ENCODE measurements at regions not wholly inside any gene's neighbourhood (a gene's known extent, or its start where the extent isn't known, plus 50 kb on each side); places are given as distances from the start of the nearest gene placed in this dataset.

DNA sequence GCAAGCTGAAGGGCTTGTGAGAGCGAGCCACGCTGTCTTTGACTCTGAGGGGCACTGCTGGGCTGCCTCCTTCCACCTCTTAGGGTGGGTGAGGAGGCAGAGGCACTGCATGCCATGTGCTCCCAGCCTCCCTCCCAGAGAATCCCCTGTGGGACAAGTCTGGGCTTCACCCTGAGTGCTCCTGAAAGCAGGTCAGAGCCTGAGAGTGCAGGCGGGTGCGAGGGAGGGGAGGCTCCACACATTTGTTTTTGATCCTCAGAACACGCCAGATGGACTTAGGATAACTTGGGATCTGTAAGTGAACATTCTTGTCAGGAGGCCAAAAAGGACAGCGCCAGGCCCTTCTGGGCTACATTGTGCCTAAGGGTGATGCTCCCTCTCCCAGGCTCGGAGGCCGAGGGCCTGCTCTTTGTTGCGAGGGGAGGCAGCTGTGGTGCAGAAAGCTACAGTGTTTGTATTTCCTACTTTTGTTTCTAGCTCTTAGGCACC lies 155.4 kb downstream of the TMX1 start:
- DNase-seq = peak in 2 of 58 donors; percentile 1 to 15

DNA sequence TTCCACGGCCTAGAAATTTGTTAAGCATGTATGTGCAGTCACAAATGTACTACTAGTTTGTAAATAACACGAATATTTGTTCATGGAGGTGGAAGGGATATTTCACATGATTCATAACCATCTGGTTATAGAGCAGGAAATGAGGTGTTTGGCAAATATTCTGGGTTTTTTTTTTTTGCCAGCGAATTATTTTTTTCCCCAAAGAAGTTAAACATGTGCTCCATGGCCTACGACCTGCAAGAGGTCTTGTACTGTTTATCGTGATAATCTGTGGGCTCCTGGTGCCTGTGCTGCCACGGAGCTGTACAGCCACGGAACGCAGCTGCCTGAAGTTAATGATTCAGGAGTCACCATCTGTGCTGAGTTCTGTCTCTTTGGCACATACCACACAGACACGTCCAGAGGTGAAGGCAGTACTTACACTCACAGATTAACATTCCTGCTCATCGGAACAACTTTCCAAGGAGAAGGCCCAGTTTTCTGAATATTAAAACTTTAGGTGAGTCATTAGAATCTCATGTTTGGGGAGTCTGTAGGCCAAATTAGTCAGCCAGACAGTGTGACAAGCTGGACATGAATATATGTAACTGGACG lies 156.3 kb downstream of the TMX1 start:
- peak in 3 of 58 donors; percentile 4 to 12 (median 6) for DNase-seq

DNA sequence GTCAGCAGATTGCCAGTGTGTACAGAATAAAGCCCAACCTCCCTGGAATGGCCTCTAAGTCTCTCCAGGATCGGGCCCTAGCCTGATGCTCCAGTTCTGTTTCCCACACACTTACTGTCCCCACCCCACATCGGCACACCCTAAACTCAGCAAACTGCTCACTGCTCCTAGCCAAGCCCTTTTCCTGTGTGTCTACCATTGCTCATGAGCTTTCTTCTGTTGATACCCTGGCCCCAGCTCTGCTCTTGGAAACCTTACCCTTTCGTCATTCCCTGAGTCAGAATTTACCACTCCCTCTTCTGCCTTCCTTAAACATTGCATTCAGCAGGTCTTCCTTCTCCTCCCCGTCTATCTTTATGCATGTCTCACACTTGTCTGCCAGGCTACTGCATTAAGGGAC lies 158.9 kb downstream of the TMX1 start:
- DNase-seq = no peak

DNA sequence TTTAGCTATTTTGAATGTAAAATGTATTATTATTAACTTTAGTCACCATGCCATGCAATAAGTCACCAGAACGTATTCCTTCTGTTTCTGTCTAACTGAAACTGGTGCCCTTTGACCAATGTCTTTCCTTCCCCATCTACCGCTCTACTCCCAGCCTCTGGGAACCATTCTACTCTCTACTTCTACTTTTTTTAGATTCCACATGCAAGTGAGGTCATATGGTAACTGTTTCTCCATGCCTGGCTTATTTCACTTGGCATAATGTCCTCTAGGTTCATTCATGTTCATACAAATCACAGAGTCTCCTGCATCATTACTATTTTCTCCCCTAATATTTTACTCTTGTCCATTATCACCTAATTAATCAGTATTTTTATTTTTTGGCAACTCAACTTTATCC lies 160.1 kb downstream of the TMX1 start:
- DNase-seq = no peak

DNA sequence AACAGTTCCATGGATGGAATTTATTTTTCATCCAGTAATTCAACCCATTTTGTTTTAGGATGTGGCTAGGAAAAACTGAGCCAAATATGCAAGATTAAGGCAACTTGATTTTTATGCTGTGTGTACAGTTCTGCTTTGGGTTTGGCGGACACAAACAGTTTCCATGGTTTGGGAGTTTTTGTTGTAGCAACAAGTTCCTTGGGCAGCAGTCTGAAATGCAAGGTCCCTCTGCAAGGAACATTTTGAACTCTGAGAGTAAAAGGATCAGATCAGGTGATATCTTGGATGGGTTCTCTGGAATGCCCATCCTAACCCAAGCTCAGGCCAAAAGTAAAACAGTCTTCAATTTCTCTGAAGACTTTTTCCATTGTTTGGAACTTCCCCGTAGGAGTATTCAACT lies 161.2 kb downstream of the TMX1 start:
- peak in 3 of 58 donors; percentile 4 to 25 (median 11) for DNase-seq

DNA sequence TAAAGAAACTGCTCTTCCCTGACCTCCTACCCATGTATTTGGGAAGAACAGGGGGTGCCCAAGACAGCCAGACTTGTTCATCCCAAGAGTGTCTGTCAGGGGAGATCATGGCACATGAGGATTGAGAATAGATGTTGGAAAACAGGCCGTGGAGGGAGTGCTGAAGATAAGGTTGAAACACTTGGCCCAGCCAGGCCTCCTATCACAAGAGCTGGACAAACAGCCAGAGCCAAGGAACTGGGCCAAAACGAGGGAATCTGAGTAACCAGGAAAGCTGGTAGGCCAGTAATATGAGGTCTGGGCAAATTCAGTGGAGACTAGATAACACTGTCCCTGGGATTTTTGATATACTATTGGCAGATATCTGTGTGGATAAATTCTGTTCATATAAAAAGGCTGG lies 161.7 kb downstream of the TMX1 start:
- no peak for DNase-seq

DNA sequence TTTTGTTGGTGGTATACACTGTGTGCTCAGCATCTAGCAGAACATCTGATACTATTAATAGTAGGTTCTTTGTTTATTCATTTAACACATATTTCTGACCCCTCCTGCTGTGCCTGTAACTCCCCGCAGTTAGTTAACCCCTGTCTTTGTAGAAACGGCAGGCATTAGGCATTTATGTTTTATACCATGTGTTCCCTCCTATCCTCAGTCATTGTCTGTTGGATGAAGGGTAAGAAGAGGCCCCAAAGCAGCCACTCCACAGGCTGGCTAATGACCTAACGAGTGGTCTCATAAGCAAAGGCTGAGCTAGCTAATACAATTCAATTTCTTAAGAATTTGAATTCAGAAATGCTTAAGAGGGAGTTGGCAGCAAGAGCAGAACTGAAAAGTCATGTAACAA lies 170.8 kb downstream of the TMX1 start:
- no peak for DNase-seq

DNA sequence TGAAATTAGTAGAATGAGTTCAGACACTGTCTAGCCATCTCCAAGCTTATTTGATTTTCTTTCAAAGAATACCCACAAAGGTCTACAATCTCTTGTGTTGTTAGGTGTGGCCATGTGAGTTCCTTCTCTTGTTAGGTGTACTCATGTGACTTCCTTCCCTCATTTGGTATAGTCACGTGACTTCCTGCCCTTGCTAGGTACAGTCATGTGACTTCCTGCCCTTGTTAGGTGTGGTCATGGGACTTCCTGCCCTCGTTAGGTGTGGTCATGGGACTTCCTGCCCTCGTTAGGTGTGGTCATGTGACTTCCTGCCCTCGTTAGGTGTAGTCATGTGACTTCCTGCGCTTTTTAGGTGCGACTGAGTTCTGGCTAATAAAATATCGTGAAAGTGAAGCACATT lies 179.6 kb downstream of the TMX1 start:
- no peak for DNase-seq

DNA sequence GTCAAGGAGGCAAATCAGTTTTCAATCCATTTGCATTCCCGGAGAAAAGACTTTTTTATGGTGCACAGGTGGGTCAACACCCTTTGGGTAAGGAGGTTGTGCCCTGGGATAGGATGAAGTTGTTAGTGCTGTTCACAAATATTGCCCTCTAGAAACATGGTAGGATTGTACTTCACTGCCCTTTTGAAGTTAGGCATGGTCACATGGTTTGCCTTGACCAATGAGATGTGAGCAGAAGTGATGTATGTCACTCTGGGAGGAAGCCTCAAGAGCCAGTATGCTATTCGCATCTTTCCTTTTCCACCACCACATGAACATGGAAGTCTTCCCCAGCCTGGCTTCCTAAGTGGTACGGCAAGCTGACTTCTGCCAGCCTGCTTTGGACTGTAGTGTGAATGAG lies 182.7 kb downstream of the TMX1 start:
- no peak for DNase-seq

DNA sequence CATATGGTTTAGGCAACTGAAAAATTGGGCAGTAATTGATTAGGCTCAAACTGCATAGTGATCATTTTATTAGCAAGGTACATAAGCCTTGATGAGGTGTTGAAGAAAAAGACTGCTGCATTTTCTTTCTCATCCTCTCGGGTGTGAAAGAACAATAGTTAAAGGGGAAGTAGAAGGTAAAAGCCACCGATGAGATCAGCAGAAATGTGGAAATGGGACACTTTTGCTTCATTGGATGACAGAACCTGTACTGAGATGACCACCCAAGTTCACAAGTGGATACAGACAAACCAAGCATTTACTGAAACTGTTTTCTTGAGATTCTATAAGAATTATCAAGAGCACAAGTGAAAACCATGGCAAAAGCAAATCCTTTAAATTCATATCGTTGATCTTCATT lies 184.0 kb downstream of the TMX1 start:
- DNase-seq = no peak

DNA sequence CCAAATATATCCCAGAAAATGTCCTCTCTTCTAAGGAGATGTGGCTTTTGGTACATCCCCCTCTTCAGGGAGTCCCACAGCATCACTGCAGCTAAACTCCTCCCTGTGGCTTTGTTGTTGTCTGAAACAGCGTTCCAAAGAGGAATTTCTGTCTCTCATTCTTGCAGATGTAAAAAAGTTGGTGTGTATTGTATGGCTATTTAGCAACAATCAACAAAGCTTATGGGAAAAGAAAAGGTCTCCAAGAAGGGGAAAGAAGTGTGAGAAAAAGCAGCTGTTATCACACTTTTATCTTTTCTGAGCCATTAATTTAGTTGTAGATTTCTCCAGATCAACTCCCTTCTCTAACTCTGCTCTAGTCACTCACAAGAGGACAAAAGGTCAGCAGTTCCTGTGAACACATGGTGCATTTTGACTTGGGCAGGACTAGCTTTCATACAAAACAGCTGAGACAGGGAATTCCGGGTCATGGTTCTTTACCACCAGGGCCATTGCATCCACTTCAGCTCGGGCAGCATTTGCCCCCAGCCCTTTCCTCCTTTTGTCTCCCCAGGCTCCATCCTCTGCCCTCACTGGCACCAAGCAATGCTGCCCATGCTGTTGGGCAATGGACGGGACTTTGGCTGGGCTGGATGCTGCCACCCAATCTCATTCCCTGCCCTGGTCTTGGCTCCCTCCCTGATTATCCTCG lies 184.7 kb downstream of the TMX1 start:
- DNase-seq = no peak

DNA sequence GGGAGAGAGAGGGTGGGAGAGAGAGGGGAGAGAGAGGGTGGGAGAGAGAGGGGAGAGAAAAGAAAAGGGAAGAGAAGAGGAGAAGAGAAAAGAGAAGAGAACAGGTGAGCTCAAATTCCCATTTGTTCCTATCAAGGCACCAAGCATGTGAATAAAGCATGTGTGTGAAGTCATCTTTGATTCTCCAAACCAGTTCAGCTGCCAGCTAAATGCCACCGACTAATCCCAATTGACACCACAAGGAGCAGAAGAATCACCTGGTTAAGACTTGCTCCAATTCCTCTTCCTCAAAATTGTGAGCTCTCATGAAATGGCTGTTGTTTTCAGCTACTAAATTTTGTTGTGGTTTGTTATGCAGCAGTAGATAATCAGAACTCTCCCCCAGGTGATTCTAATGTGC lies 188.9 kb downstream of the TMX1 start:
- no peak for DNase-seq

DNA sequence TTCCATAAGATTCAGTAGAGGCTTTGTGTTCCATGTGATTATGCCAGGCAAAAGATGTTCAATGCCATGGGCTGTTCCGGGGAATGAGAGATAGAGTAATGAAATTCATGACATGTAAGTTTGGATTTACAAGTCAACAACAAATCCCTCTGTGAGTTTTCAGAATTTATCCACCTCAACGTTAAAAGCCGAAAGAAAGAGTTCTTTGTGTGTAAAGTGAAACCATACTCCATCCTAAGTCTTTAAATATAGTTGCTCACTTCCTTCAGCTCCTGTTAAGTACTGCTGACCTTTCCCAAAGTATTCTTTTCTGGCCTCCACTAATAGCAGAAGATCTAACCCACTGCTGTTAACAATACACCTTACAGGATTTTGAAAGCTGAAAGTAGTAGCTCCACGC lies 190.0 kb downstream of the TMX1 start:
- DNase-seq = no peak

DNA sequence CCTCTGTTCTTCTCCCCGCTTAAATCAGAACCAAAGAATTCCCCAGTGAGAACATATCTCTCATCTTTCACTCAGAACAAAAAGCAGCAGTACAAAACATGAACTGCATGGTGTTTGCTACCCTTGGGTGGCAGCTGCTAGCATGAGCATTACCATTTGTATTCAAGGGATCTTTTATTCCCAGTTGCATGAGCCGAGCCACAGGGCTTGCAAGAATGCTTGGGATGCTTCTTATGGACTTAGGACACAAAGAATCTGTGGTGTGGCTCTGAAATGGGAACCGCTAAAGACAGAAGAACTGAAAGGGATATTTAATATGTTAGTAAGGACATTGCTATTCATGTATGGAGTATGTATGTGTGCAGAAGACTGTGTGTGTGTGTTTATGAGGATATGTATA lies 190.6 kb downstream of the TMX1 start:
- DNase-seq = peak in 3 of 58 donors; percentile 2 to 21 (median 5)

DNA sequence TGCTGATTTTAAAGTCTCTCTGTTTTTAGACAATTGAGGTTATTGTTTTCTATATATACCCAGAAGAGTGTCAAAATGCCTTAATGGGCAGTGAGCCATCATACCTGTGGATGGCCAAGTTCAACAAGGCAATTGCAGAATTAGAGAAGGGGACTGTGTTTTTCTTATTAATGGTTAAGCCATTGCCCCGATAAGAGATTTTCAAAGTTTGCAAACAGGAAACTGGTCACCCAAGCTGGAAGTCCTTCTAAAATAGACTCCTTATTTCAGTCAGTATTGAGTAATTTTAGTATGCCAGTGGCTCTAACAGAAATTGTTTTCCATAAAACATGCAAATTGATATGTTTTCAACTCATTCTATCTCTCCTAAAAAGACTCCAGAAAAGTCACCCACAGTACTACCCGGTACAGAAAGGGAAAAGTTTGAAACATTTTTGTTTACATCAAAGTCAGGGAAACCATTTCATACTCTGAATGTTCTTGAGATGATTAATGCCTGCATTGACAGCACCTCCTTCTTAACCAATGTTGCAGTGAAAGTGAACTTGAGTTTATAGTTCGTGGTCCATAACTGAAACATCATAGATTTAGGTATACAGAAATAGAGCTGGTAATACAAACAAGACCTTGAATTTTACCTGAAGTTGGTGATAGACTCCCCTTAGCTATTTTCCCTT lies 191.1 kb downstream of the TMX1 start:
- DNase-seq = no peak

DNA sequence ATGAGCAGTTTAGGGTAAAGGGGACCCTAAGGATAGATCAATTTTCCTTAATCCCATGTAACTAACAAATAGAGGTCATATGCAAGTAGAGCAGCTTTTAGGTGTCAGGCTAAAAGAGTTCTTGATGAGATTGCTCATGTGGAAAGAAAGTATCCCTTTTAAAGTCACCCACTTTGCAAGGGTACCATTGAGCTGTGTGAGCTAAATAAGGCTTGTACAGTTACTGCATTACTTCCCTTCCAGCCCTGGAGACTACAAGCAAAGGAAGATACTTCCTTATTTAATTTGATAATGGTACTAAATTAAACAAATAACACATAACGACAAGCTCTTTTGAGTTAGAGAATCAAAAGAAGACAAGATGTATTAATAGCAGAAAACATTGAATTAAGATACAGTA lies 191.7 kb downstream of the TMX1 start:
- no peak for DNase-seq

DNA sequence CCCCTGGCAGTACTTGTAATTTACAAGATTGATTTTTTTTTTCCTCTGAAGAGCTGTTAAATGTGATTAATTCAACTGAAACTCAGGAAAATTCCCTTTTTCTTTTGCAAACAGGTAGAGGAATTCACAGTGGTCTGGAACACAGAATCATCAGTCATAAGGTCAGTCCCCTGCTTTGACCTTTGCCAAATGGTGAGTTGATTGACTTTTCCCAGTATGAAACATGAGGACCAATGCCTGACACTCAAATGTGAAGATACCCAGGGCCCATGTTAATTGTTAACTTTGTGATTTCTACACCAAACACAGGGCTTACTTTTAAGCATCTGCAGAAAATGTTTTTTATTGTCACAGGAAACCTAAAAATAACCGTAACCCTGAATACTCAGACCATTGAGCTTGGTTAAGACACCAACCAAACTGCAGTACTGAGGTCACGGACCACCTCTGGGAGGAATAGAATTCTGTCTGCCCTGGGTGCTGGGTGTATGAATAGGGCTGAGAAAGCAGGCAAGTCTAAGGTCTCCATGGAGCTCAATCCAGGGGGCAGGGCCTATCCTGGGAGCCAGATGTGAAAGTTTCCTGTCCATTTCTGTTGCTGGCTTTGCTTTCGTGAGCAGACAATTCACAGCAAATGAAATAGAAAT lies 192.4 kb downstream of the TMX1 start:
- no peak for DNase-seq

DNA sequence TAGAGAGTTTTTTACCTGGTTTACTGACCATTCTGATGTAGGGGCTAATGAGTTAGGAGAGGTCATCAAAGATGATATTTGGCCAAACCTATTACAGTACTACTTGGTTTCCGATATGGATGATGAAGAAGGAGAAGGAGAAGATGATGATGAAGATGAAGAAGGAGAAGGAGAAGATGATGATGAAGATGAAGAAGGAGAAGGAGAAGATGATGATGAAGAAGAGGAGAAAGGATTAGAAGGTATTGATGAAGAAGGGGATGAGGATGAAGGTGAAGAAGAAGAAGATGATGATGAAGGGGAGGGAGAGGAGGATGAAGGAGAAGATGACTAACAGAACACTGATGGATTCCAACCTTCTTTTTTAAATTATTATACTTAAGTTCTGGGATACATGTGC lies 196.6 kb downstream of the TMX1 start:
- no peak for DNase-seq

DNA sequence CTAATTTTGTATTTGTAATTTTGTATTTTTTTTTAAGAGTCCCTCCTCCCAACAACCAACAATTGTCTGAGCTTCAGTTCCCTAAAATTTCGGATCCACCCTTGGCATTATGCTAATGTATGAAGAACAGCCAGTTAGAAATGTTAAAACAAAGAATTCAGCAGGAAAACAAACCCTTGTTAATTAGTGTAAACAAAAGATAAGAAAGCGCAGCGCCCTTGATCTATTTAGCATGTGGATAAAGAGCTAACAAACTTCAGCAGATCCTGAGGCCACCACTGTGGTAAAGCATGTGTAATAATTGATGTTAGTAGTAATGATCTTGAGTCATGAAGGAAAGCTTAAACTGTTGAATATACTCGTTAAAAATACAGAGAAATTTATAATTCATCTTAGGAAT lies 199.8 kb downstream of the TMX1 start:
- no peak for DNase-seq

DNA sequence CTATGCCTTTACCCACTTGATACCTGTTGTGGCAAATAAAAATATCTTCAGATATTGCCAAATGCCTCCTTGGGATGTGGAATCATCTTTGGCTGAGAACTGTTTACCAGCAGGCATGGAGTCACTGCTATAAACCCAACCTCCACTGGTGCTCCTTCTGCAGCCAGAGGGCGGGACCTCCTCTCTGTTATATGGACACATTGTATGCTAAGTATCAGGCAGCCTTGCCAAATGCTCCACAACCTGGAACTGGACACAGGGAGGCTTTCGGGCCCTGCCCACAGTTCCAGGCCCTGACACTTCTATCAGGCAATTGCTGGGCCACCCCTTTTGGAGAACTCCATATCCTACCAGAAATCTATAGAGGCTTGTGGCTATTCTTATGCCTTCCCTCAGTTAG lies 201.0 kb downstream of the TMX1 start:
- DNase-seq = no peak

DNA sequence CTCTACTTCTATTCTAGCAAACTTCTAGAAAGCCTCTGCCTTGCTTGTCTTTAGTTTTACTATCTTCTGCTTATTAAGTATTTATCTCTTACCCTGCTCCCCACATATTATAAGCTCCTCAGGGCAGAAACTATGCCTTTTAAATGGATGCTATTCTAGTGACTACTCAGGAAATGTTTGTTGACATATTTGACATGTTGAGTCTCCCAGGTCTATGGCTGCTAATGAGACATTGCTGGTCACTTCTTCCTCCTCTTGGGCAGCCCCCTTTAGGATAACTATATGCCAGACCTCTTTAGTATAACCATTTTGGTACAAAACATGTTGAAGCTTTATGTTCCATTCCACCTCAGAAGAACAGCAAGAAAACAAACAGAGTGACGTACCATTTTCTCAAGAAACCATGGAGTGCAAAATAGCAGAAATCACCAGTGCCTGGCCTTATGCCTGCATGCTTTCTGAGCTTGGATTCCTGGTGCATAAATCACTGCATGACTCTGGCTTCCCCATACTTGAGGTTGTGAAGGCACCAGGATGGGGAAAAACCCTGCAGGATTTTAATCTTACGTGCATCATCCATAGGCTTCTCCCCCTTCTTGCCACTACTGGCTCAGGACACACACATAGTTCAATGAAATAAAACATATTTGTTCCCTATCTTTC lies 202.6 kb downstream of the TMX1 start:
- DNase-seq = peak in 2 of 58 donors; percentile 16 to 26
